ENCODE measurements at regions not wholly inside any gene's neighbourhood (a gene's known extent, or its start where the extent isn't known, plus 50 kb on each side); places are given as distances from the start of the nearest gene placed in this dataset.

- CTCF ChIA-PET: interaction anchor here (1.0 kb wide), 1 partner anchor 21 kb away, joined by 3 read pairs; no protein-coding TSS in a partner anchor
Measured at GRCh38 chr20:58065508-58066361, 162.7 kb downstream of the ANKRD60 start.

More at GRCh38 chr20:58065508-58066361, 162.7 kb downstream of the ANKRD60 start:
- no peak overlapping the region for H2BK120ac ChIP-seq (ENCODE audit: low read depth, low read length)
- H3K56ac ChIP-seq (ENCODE audit: extremely low read depth, insufficient read depth, low read length): no peak overlapping the region
- H3K4me2 ChIP-seq (ENCODE audit: low read depth, low read length): no peak overlapping the region
- H3K18ac ChIP-seq (ENCODE audit: low read depth, low read length): no peak overlapping the region
- POLR2A ChIA-PET (ENCODE audit: unreplicated experiment): no interaction called here
- no peaks in the 10 kb centered on the region for H3K27me3 ChIP-seq (ENCODE audit: control insufficient read depth, insufficient read depth, low read length)
- H3K9me1 ChIP-seq (ENCODE audit: insufficient read depth, low read length): no peaks in the 10 kb centered on the region
- DNase-seq: no peak
- no peak overlapping the region for H2BK20ac ChIP-seq (ENCODE audit: low read depth, low read length)
- H4K20me1 ChIP-seq (ENCODE audit: insufficient read depth, low read length): no peaks in the 10 kb centered on the region
- no peaks in the 10 kb centered on the region for H3K4me1 ChIP-seq (ENCODE audit: control insufficient read depth, insufficient read depth, low read length)
- no peak overlapping the region for H4K5ac ChIP-seq (ENCODE audit: low read depth, low read length)
- H2BK5ac ChIP-seq (ENCODE audit: low read depth, low read length, poor library complexity, severe bottlenecking): no peak overlapping the region
- no peak overlapping the region for H4K8ac ChIP-seq (ENCODE audit: low read depth in 2 of 2, low read length in 2 of 2)
- H3K4me3 ChIP-seq (ENCODE audit: insufficient read depth, low read depth, low read length): no peak overlapping the region
- no peak overlapping the region for H3K4ac ChIP-seq (ENCODE audit: low read depth, low read length)
- no peaks in the 10 kb centered on the region for H3K36me3 ChIP-seq (ENCODE audit: control insufficient read depth, insufficient read depth, low read length)
- no peak overlapping the region for H2AK9ac ChIP-seq (replicated peaks; ENCODE audit: low read depth, low read length, poor library complexity)
- 21% methylated on average over 2 of the region's 6 CpGs; no CpG with 5 or more reads in 1 of the 2 experiments for WGBS, 2 experiments (ENCODE audit: extremely low coverage in 2 of 2, insufficient read length in 1 of 2)
- no peaks in the 10 kb centered on the region for H3K79me1 ChIP-seq (ENCODE audit: low read depth in 1 of 2, low read length in 2 of 2)
- dilution Hi-C loops (cut with HindIII; ENCODE audit: low sequenced_read_pairs, unreplicated experiment) (no loop called here), intact Hi-C loops (cut with micrococcal nuclease) (no loop called here), in situ Hi-C loops (cut with MboI; ENCODE audit: low sequenced_read_pairs) (no loop called here)
- no TSS peak for BruUV-seq (replicated peaks)
- no peak overlapping the region for H3K27ac ChIP-seq (ENCODE audit: insufficient read depth, low read length)
- H3K9ac ChIP-seq (ENCODE audit: low read depth, low read length): no peak overlapping the region
- no peak overlapping the region for H2AK5ac ChIP-seq (ENCODE audit: low read depth, low read length)
- H2AFZ ChIP-seq (replicated peaks; ENCODE audit: low read length, poor library complexity): no peak overlapping the region
- no peak overlapping the region for H4K91ac ChIP-seq (ENCODE audit: insufficient read depth, low read depth, low read length)
- no peak for ATAC-seq (ENCODE audit: low read depth)
- no peaks in the 10 kb centered on the region for H3K9me3 ChIP-seq (ENCODE audit: control insufficient read depth, insufficient read depth, low read length)
- TF ChIP-seq POLR2A (IDR thresholded peaks at IDR 0.05; ENCODE audit: low read depth, low read length): no peak
- TF ChIP-seq MAZ (IDR thresholded peaks at IDR 0.05; ENCODE audit: borderline replicate concordance, low read depth, low read length): no peak
- no peak for TF ChIP-seq CTCF (conservative IDR thresholded peaks at IDR 0.05; ENCODE audit: low read depth, low read length)
- TF ChIP-seq RCOR1 (IDR thresholded peaks at IDR 0.05; ENCODE audit: insufficient replicate concordance, low read length): no peak
- no peak for TF ChIP-seq NFE2L2 (IDR thresholded peaks at IDR 0.05; ENCODE audit: low read depth, low read length)
- TF ChIP-seq USF2 (IDR thresholded peaks at IDR 0.05; ENCODE audit: low read depth, low read length): no peak
- TF ChIP-seq MAFK (IDR thresholded peaks at IDR 0.05; ENCODE audit: low read depth, low read length): no peak
- TF ChIP-seq SMC3 (IDR thresholded peaks at IDR 0.05; ENCODE audit: low read depth, low read length): no peak
- TF ChIP-seq FOS (IDR thresholded peaks at IDR 0.05; ENCODE audit: low read depth, low read length): no peak
- no peak for TF ChIP-seq MXI1 (IDR thresholded peaks at IDR 0.05; ENCODE audit: borderline replicate concordance, low read depth, low read length)
- no peak overlapping the region for H3K14ac ChIP-seq (replicated peaks; ENCODE audit: low read depth, low read length)
- no peak overlapping the region for H3K23ac ChIP-seq (ENCODE audit: low read depth, low read length)
- H2BK15ac ChIP-seq (ENCODE audit: low read depth, low read length): no peak overlapping the region

Measured in IMR-90 (cell line).